Bronchial epithelial cell (primary cell): ENCODE measurements at regions not wholly inside any gene's neighbourhood (a gene's known extent, or its start where the extent isn't known, plus 50 kb on each side); places are given as distances from the start of the nearest gene placed in this dataset.

Experiments
- DNase-seq: peaks from one replicate; pipeline ENCODE4 v3.0.0-alpha.2; 2010; ENCODE audit warnings: low read depth
- FAIRE-seq: peaks from 2 replicates; lab custom pipeline; 2011; peaks lifted over from hg19 to GRCh38; lab: Jason Lieb, UNC
- H3K27me3 ChIP-seq: 2 replicates; pipeline ENCODE4 v1.5.1; 2011; ENCODE audit warnings: low read length; ENCODE audit not compliant: control insufficient read depth, insufficient read depth
- H3K36me3 ChIP-seq: 2 replicates; pipeline ENCODE4 v1.5.1; 2011; ENCODE audit warnings: low read length; ENCODE audit not compliant: control insufficient read depth, insufficient read depth
- H3K4me3 ChIP-seq: 2 replicates; pipeline ENCODE4 v1.5.1; 2011; ENCODE audit warnings: mild to moderate bottlenecking, low read depth, low read length, control low read depth
- CTCF ChIP-seq: IDR thresholded peaks from 2 replicates; pipeline ENCODE4 v1.5.1; 2011; ENCODE audit warnings: mild to moderate bottlenecking, moderate library complexity, low read length, control low read depth, inconsistent platforms; ENCODE audit not compliant: insufficient read depth, severe bottlenecking

- Histone ChIP-seq H3K4me3 (no peak overlapping the region), H3K27me3 (no peaks in the 10 kb centered on the region), H3K36me3 (no peaks in the 10 kb centered on the region)
- FAIRE-seq (no peak), DNase-seq (no peak)
- no peak for TF ChIP-seq CTCF
Observed at GRCh38 chrX:137195296-137195695, 161.5 kb upstream of the GPR101 start.

GRCh38 chrX:137194164-137194563 is 160.4 kb upstream of the GPR101 start:
- peak; percentile 87 for FAIRE-seq
- Histone ChIP-seq H3K27me3 (no peaks in the 10 kb centered on the region), H3K36me3 (no peaks in the 10 kb centered on the region), H3K4me3 (no peak overlapping the region)
- DNase-seq, result peak; percentile 42
- TF ChIP-seq CTCF, result peak; percentile 71

- no peak for DNase-seq
- Histone ChIP-seq H3K27me3 (no peaks in the 10 kb centered on the region), H3K36me3 (no peaks in the 10 kb centered on the region), H3K4me3 (no peak overlapping the region)
- no peak for TF ChIP-seq CTCF
- FAIRE-seq, result no peak
Observed at GRCh38 chrX:137187540-137187939, 153.7 kb upstream of the GPR101 start.

GRCh38 chrX:137178392-137178791 is 144.6 kb upstream of the GPR101 start:
- Histone ChIP-seq H3K4me3 (no peak overlapping the region), H3K36me3 (no peaks in the 10 kb centered on the region), H3K27me3 (no peaks in the 10 kb centered on the region)
- no peak for TF ChIP-seq CTCF
- FAIRE-seq (no peak), DNase-seq (no peak)

GRCh38 chrX:137172317-137172948 is 138.6 kb upstream of the GPR101 start:
- no peak for DNase-seq
- Histone ChIP-seq H3K27me3 (no peaks in the 10 kb centered on the region), H3K36me3 (no peaks in the 10 kb centered on the region), H3K4me3 (no peak overlapping the region)
- no peak for FAIRE-seq
- TF ChIP-seq CTCF, result no peak

GRCh38 chrX:137171626-137172025 is 137.8 kb upstream of the GPR101 start:
- DNase-seq, result no peak
- TF ChIP-seq CTCF, result no peak
- Histone ChIP-seq H3K4me3 (no peak overlapping the region), H3K36me3 (no peaks in the 10 kb centered on the region), H3K27me3 (no peaks in the 10 kb centered on the region)
- no peak for FAIRE-seq
